PC-3 (cell line): ENCODE measurements at regions not wholly inside any gene's neighbourhood (a gene's known extent, or its start where the extent isn't known, plus 50 kb on each side); places are given as distances from the start of the nearest gene placed in this dataset.

Source experiments
- ATAC-seq: fragments of 200-7000 bp; cut with Tn5 transposase; 2 replicates; pipeline ENCODE4 v1.9.1; 2020; ENCODE audit warnings: mild to moderate bottlenecking, moderate library complexity
- BruUV-seq: library from RNA; stranded (reverse); fragments of 400-500 nt; replicated peaks from 2 replicates; lab custom pipeline; 2021; lab: Mats Ljungman, UMichigan
- CTCF ChIA-PET: fragments of 300-600 bp; sonication (Branson Sonifier 250); formaldehyde crosslinking; loops from one replicate; lab custom pipeline; 2022; ENCODE audit warnings: antibody characterized with exemption; lab: Charles Lee
- POLR2A ChIA-PET: fragments of 300-600 bp; sonication (Branson Sonifier 250); formaldehyde crosslinking; loops from one replicate; lab custom pipeline; 2022; ENCODE audit warnings: antibody characterized with exemption; ENCODE audit not compliant: unreplicated experiment; lab: Charles Lee
- DNase-seq: peaks from one replicate; pipeline ENCODE4 v3.0.0-alpha.2; 2015
- H2AFZ ChIP-seq: fragments of 300-600 bp; sonication (generic); 2 replicates; pipeline ENCODE4 v1.6.0; 2016; ENCODE audit warnings: antibody characterized with exemption, low read length
- H3F3A ChIP-seq: fragments of 300-600 bp; sonication (generic); one replicate; pipeline ENCODE4 v1.6.0; 2017; ENCODE audit warnings: antibody characterized with exemption, low read length, control low read depth, mild to moderate bottlenecking; ENCODE audit not compliant: unreplicated experiment
- H3K27ac ChIP-seq: fragments of 300-600 bp; sonication (generic); 2 replicates; pipeline ENCODE4 v1.5.1; 2016; ENCODE audit warnings: mild to moderate bottlenecking, low read length
- H3K27me3 ChIP-seq: fragments of 300-600 bp; sonication (generic); 2 replicates; pipeline ENCODE4 v1.6.1; 2016; ENCODE audit warnings: low read length, mixed read lengths
- H3K36me3 ChIP-seq: fragments of 300-600 bp; sonication (generic); 2 replicates; pipeline ENCODE4 v1.6.1; 2016; ENCODE audit warnings: low read depth, mixed run types, low read length, mixed read lengths
- H3K4me1 ChIP-seq: fragments of 300-600 bp; sonication (generic); 2 replicates; pipeline ENCODE4 v1.5.1; 2016; ENCODE audit warnings: low read length; ENCODE audit not compliant: insufficient read depth
- H3K4me2 ChIP-seq: fragments of 300-600 bp; sonication (generic); 2 replicates; pipeline ENCODE4 v1.6.0; 2016; ENCODE audit warnings: low read length
- H3K4me3 ChIP-seq: fragments of 300-600 bp; sonication (generic); 2 replicates; pipeline ENCODE4 v1.5.1; 2016; ENCODE audit warnings: mild to moderate bottlenecking, low read length, mixed read lengths
- H3K79me2 ChIP-seq: fragments of 300-600 bp; sonication (generic); 2 replicates; pipeline ENCODE4 v1.6.1; 2017; ENCODE audit warnings: low read length, mixed read lengths
- H3K9ac ChIP-seq: fragments of 300-600 bp; sonication (generic); 2 replicates; pipeline ENCODE4 v1.6.0; 2016; ENCODE audit warnings: mild to moderate bottlenecking, low read length
- H3K9me2 ChIP-seq: fragments of 300-600 bp; sonication (generic); replicated peaks from 2 replicates; pipeline ENCODE4 v1.6.1; 2016; ENCODE audit warnings: mixed run types, low read length, mixed read lengths
- H3K9me3 ChIP-seq: fragments of 300-600 bp; sonication (generic); 2 replicates; pipeline ENCODE4 v1.6.1; 2016; ENCODE audit warnings: low read length, mixed read lengths
- H4K20me1 ChIP-seq: fragments of 300-600 bp; sonication (generic); 2 replicates; pipeline ENCODE4 v1.6.1; 2016; ENCODE audit warnings: low read length, mixed read lengths
- CTCF ChIP-seq: fragments of 300-600 bp; sonication (generic); conservative IDR thresholded peaks from 2 replicates; pipeline ENCODE4 v1.5.1; 2017; ENCODE audit warnings: antibody characterized with exemption, low read depth, mild to moderate bottlenecking, low read length
- EZH2 ChIP-seq: fragments of 300-600 bp; sonication (generic); IDR thresholded peaks from one replicate; pipeline ENCODE4 v1.6.1; 2017; ENCODE audit warnings: antibody characterized with exemption, mild to moderate bottlenecking, low read length; ENCODE audit not compliant: unreplicated experiment
- EZH2phosphoT487 ChIP-seq: fragments of 300-600 bp; sonication (generic); IDR thresholded peaks from 2 replicates; pipeline ENCODE4 v1.6.1; 2018; ENCODE audit warnings: mild to moderate bottlenecking, antibody characterized with exemption, low read length, borderline replicate concordance
- intact Hi-C: fragments of 100-400 bp; cut with micrococcal nuclease; formaldehyde crosslinking; loops from 2 replicates; pipeline ENCODE4 v1.9.0; 2023

- Histone ChIP-seq H3K9me3 (no peaks in the 10 kb centered on the region), H3K27me3 (peaks cover 26% of the 10 kb centered on the region; the same call in 1 of the 2 replicates), H3K27ac (no peak overlapping the region), H3K4me1 (no peaks in the 10 kb centered on the region), H3K9me2 (no peaks in the 10 kb centered on the region), H4K20me1 (no peaks in the 10 kb centered on the region), H2AFZ (no peak overlapping the region), H3K36me3 (no peaks in the 10 kb centered on the region), H3K9ac (no peak overlapping the region), H3K4me3 (no peak overlapping the region), H3K79me2 (no peaks in the 10 kb centered on the region), H3K4me2 (no peak overlapping the region), H3F3A (no peaks in the 10 kb centered on the region)
- ChIA-PET CTCF (no interaction called here), POLR2A (no interaction called here)
- ATAC-seq (no peak), DNase-seq (no peak)
- intact Hi-C loops = no loop called here
- TF ChIP-seq CTCF (no peak), EZH2phosphoT487 (no peak), EZH2 (no peak)
- no TSS peak for BruUV-seq
Measured at GRCh38 chr6:168232989-168233874, 86.3 kb downstream of the DACT2 start.

- no peak for ATAC-seq
- no peaks in the 10 kb centered on the region for H3K36me3 ChIP-seq
- H3K9ac ChIP-seq = no peak overlapping the region
- no peak for DNase-seq
- H3K9me2 ChIP-seq = no peaks in the 10 kb centered on the region
- BruUV-seq = no TSS peak
- H3K27me3 ChIP-seq = peaks cover 33% of the 10 kb centered on the region; the same call in 1 of the 2 replicates
- H3K9me3 ChIP-seq = no peaks in the 10 kb centered on the region
- H3K4me3 ChIP-seq = no peak overlapping the region
- H3K79me2 ChIP-seq = no peaks in the 10 kb centered on the region
- CTCF ChIA-PET = no interaction called here
- no peak overlapping the region for H3K4me2 ChIP-seq
- no peak for TF ChIP-seq CTCF
- H4K20me1 ChIP-seq = no peaks in the 10 kb centered on the region
- no peak overlapping the region for H2AFZ ChIP-seq
- no peak overlapping the region for H3K27ac ChIP-seq
- intact Hi-C loops = no loop called here
- POLR2A ChIA-PET = no interaction called here
- H3F3A ChIP-seq = no peaks in the 10 kb centered on the region
- no peaks in the 10 kb centered on the region for H3K4me1 ChIP-seq
Measured at GRCh38 chr6:168232528-168232927, 87.0 kb downstream of the DACT2 start.

GRCh38 chr6:168232062-168232461 is 87.5 kb downstream of the DACT2 start:
- CTCF ChIA-PET = no interaction called here
- ATAC-seq (no peak), DNase-seq (no peak)
- Histone ChIP-seq H3K36me3 (no peaks in the 10 kb centered on the region), H3K27me3 (peaks cover 37% of the 10 kb centered on the region), H4K20me1 (no peaks in the 10 kb centered on the region), H3K9me2 (no peaks in the 10 kb centered on the region), H3K4me1 (no peaks in the 10 kb centered on the region), H3K9ac (no peak overlapping the region), H2AFZ (no peak overlapping the region), H3K9me3 (no peaks in the 10 kb centered on the region), H3K4me2 (no peak overlapping the region), H3K79me2 (no peaks in the 10 kb centered on the region), H3F3A (no peaks in the 10 kb centered on the region), H3K27ac (no peak overlapping the region), H3K4me3 (no peak overlapping the region)
- no TSS peak for BruUV-seq
- POLR2A ChIA-PET = no interaction called here
- intact Hi-C loops = no loop called here
- no peak for TF ChIP-seq EZH2phosphoT487
- no peak for TF ChIP-seq EZH2
- no peak for TF ChIP-seq CTCF
